Activated naive CD4-positive, alpha-beta T cell treated with anti-CD3 and anti-CD28 coated beads, Interleukin-2, amount 10 ng/mL, durations not matched to agents 7 days and 5 days (primary cell): ENCODE measurements at regions not wholly inside any gene's neighbourhood (a gene's known extent, or its start where the extent isn't known, plus 50 kb on each side); places are given as distances from the start of the nearest gene placed in this dataset.

Source experiments
- CTCF ChIA-PET: fragments of 350-600 bp; sonication (Branson Sonifier 250); formaldehyde crosslinking; loops from one replicate; lab custom pipeline; 2021; ENCODE audit warnings: antibody characterized with exemption; lab: Charles Lee
- DNase-seq: peaks from one replicate; pipeline ENCODE4 v3.0.0-alpha.2; 2020
- H3K27ac Mint-ChIP-seq: one replicate; pipeline ENCODE4 v1.8.0; 2021; ENCODE audit warnings: mild to moderate bottlenecking, moderate library complexity, mixed read lengths
- H3K27me3 Mint-ChIP-seq: one replicate; pipeline ENCODE4 v1.8.0; 2021; ENCODE audit warnings: mild to moderate bottlenecking, mixed read lengths
- H3K36me3 Mint-ChIP-seq: one replicate; pipeline ENCODE4 v1.8.0; 2021; ENCODE audit warnings: mixed read lengths
- H3K4me1 Mint-ChIP-seq: one replicate; pipeline ENCODE4 v1.8.0; 2021; ENCODE audit warnings: mixed read lengths
- H3K4me3 Mint-ChIP-seq: one replicate; pipeline ENCODE4 v1.8.0; 2021; ENCODE audit warnings: mild to moderate bottlenecking, moderate library complexity, mixed read lengths
- H3K9me3 Mint-ChIP-seq: one replicate; pipeline ENCODE4 v1.8.0; 2021; ENCODE audit warnings: mixed read lengths

GRCh38 chr11:45543081-45543480 is 122.3 kb downstream of the CHST1 start:
- Mint-ChIP-seq H3K27ac (no peak overlapping the region), H3K9me3 (no peaks in the 10 kb centered on the region), H3K36me3 (no peaks in the 10 kb centered on the region), H3K27me3 (peaks cover 9% of the 10 kb centered on the region), H3K4me1 (no peaks in the 10 kb centered on the region), H3K4me3 (no peak overlapping the region)
- CTCF ChIA-PET, result no interaction called here
- DNase-seq, result no peak

GRCh38 chr11:45541693-45542434 is 123.6 kb downstream of the CHST1 start:
- H3K4me1 Mint-ChIP-seq, result no peaks in the 10 kb centered on the region
- H3K9me3 Mint-ChIP-seq, result no peaks in the 10 kb centered on the region
- CTCF ChIA-PET, result no interaction called here
- H3K27ac Mint-ChIP-seq, result no peak overlapping the region
- H3K27me3 Mint-ChIP-seq, result peaks cover 5% of the 10 kb centered on the region
- no peak for DNase-seq
- no peaks in the 10 kb centered on the region for H3K36me3 Mint-ChIP-seq
- no peak overlapping the region for H3K4me3 Mint-ChIP-seq

GRCh38 chr11:45538939-45539338 is 126.5 kb downstream of the CHST1 start:
- H3K27me3 Mint-ChIP-seq, result peaks cover 19% of the 10 kb centered on the region
- DNase-seq, result no peak
- no peaks in the 10 kb centered on the region for H3K36me3 Mint-ChIP-seq
- no peaks in the 10 kb centered on the region for H3K4me1 Mint-ChIP-seq
- no peaks in the 10 kb centered on the region for H3K9me3 Mint-ChIP-seq
- H3K4me3 Mint-ChIP-seq, result no peak overlapping the region
- H3K27ac Mint-ChIP-seq, result no peak overlapping the region
- CTCF ChIA-PET, result interaction anchor here (1.4 kb wide), 1 partner anchor 233 kb away, joined by 5 read pairs; no protein-coding TSS in a partner anchor

GRCh38 chr11:45538363-45538762 is 127.1 kb downstream of the CHST1 start:
- no peak overlapping the region for H3K4me3 Mint-ChIP-seq
- H3K4me1 Mint-ChIP-seq, result no peaks in the 10 kb centered on the region
- no peak for DNase-seq
- H3K36me3 Mint-ChIP-seq, result no peaks in the 10 kb centered on the region
- H3K9me3 Mint-ChIP-seq, result no peaks in the 10 kb centered on the region
- H3K27me3 Mint-ChIP-seq, result peaks cover 19% of the 10 kb centered on the region
- CTCF ChIA-PET, result interaction anchor here (1.4 kb wide), 1 partner anchor 233 kb away, joined by 5 read pairs; no protein-coding TSS in a partner anchor
- no peak overlapping the region for H3K27ac Mint-ChIP-seq

- no peaks in the 10 kb centered on the region for H3K4me1 Mint-ChIP-seq
- no peaks in the 10 kb centered on the region for H3K36me3 Mint-ChIP-seq
- no peaks in the 10 kb centered on the region for H3K9me3 Mint-ChIP-seq
- CTCF ChIA-PET, result interaction anchor here (1.4 kb wide), 1 partner anchor 234 kb away, joined by 5 read pairs; no protein-coding TSS in a partner anchor
- H3K27me3 Mint-ChIP-seq, result peaks cover 20% of the 10 kb centered on the region
- no peak for DNase-seq
- no peak overlapping the region for H3K4me3 Mint-ChIP-seq
- no peak overlapping the region for H3K27ac Mint-ChIP-seq
Observed at GRCh38 chr11:45537614-45538013, 127.8 kb downstream of the CHST1 start.

GRCh38 chr11:45535033-45535432 is 130.4 kb downstream of the CHST1 start:
- no peak for DNase-seq
- no peaks in the 10 kb centered on the region for H3K9me3 Mint-ChIP-seq
- no peak overlapping the region for H3K27ac Mint-ChIP-seq
- H3K36me3 Mint-ChIP-seq, result no peaks in the 10 kb centered on the region
- no peak overlapping the region for H3K4me3 Mint-ChIP-seq
- H3K27me3 Mint-ChIP-seq, result peaks cover 18% of the 10 kb centered on the region
- CTCF ChIA-PET, result no interaction called here
- H3K4me1 Mint-ChIP-seq, result no peaks in the 10 kb centered on the region

- Mint-ChIP-seq H3K4me3 (no peak overlapping the region), H3K27ac (no peak overlapping the region), H3K27me3 (peaks cover 18% of the 10 kb centered on the region), H3K4me1 (no peaks in the 10 kb centered on the region), H3K9me3 (no peaks in the 10 kb centered on the region), H3K36me3 (no peaks in the 10 kb centered on the region)
- no peak for DNase-seq
- CTCF ChIA-PET, result no interaction called here
Observed at GRCh38 chr11:45534132-45534531, 131.3 kb downstream of the CHST1 start.

- Mint-ChIP-seq H3K36me3 (no peaks in the 10 kb centered on the region), H3K4me3 (no peak overlapping the region), H3K27me3 (peaks cover 18% of the 10 kb centered on the region), H3K4me1 (no peaks in the 10 kb centered on the region), H3K9me3 (no peaks in the 10 kb centered on the region), H3K27ac (no peak overlapping the region)
- DNase-seq, result no peak
- CTCF ChIA-PET, result interaction anchor here (1.0 kb wide), 1 partner anchor 16 kb away, joined by 3 read pairs; no protein-coding TSS in a partner anchor
Observed at GRCh38 chr11:45532546-45532945, 132.9 kb downstream of the CHST1 start.

- H3K27me3 Mint-ChIP-seq, result peaks cover 8% of the 10 kb centered on the region
- H3K27ac Mint-ChIP-seq, result no peak overlapping the region
- no peak overlapping the region for H3K4me3 Mint-ChIP-seq
- no peaks in the 10 kb centered on the region for H3K4me1 Mint-ChIP-seq
- DNase-seq, result no peak
- no peaks in the 10 kb centered on the region for H3K36me3 Mint-ChIP-seq
- no peaks in the 10 kb centered on the region for H3K9me3 Mint-ChIP-seq
- CTCF ChIA-PET, result no interaction called here
Observed at GRCh38 chr11:45530776-45531175, 134.6 kb downstream of the CHST1 start.

- Mint-ChIP-seq H3K27ac (no peak overlapping the region), H3K4me1 (no peaks in the 10 kb centered on the region), H3K36me3 (no peaks in the 10 kb centered on the region), H3K27me3 (peaks cover 4% of the 10 kb centered on the region), H3K9me3 (no peaks in the 10 kb centered on the region), H3K4me3 (no peak overlapping the region)
- DNase-seq, result no peak
- CTCF ChIA-PET, result no interaction called here
Observed at GRCh38 chr11:45530111-45530510, 135.3 kb downstream of the CHST1 start.

- Mint-ChIP-seq H3K4me1 (no peaks in the 10 kb centered on the region), H3K4me3 (no peak overlapping the region), H3K9me3 (no peaks in the 10 kb centered on the region), H3K27ac (no peak overlapping the region), H3K27me3 (peaks cover 4% of the 10 kb centered on the region), H3K36me3 (no peaks in the 10 kb centered on the region)
- CTCF ChIA-PET, result no interaction called here
- no peak for DNase-seq
Observed at GRCh38 chr11:45528435-45528834, 137.0 kb downstream of the CHST1 start.

- no peak overlapping the region for H3K4me3 Mint-ChIP-seq
- CTCF ChIA-PET, result no interaction called here
- DNase-seq, result no peak
- no peaks in the 10 kb centered on the region for H3K4me1 Mint-ChIP-seq
- no peaks in the 10 kb centered on the region for H3K9me3 Mint-ChIP-seq
- H3K36me3 Mint-ChIP-seq, result no peaks in the 10 kb centered on the region
- peaks cover 4% of the 10 kb centered on the region for H3K27me3 Mint-ChIP-seq
- H3K27ac Mint-ChIP-seq, result no peak overlapping the region
Observed at GRCh38 chr11:45527898-45528297, 137.5 kb downstream of the CHST1 start.

- no peaks in the 10 kb centered on the region for H3K36me3 Mint-ChIP-seq
- DNase-seq, result no peak
- H3K27me3 Mint-ChIP-seq, result peaks cover 5% of the 10 kb centered on the region
- no peak overlapping the region for H3K4me3 Mint-ChIP-seq
- H3K4me1 Mint-ChIP-seq, result no peaks in the 10 kb centered on the region
- no peaks in the 10 kb centered on the region for H3K9me3 Mint-ChIP-seq
- no peak overlapping the region for H3K27ac Mint-ChIP-seq
- CTCF ChIA-PET, result no interaction called here
Observed at GRCh38 chr11:45525393-45525792, 140.0 kb downstream of the CHST1 start.

GRCh38 chr11:45523760-45524159 is 141.7 kb downstream of the CHST1 start:
- CTCF ChIA-PET, result no interaction called here
- no peaks in the 10 kb centered on the region for H3K36me3 Mint-ChIP-seq
- DNase-seq, result no peak

GRCh38 chr11:45518833-45519535 is 146.4 kb downstream of the CHST1 start:
- no peak for DNase-seq
- H3K4me1 Mint-ChIP-seq, result no peaks in the 10 kb centered on the region
- H3K36me3 Mint-ChIP-seq, result no peaks in the 10 kb centered on the region
- CTCF ChIA-PET, result no interaction called here
- H3K27ac Mint-ChIP-seq, result no peak overlapping the region
- H3K27me3 Mint-ChIP-seq, result peaks cover 5% of the 10 kb centered on the region
- no peaks in the 10 kb centered on the region for H3K9me3 Mint-ChIP-seq
- no peak overlapping the region for H3K4me3 Mint-ChIP-seq

More at GRCh38 chr11:45523760-45524159, 141.7 kb downstream of the CHST1 start:
- H3K27ac Mint-ChIP-seq, result no peak overlapping the region
- H3K9me3 Mint-ChIP-seq, result no peaks in the 10 kb centered on the region
- H3K27me3 Mint-ChIP-seq, result peaks cover 5% of the 10 kb centered on the region
- H3K4me1 Mint-ChIP-seq, result no peaks in the 10 kb centered on the region
- H3K4me3 Mint-ChIP-seq, result no peak overlapping the region
